ENCODE measurements at regions not wholly inside any gene's neighbourhood (a gene's known extent, or its start where the extent isn't known, plus 50 kb on each side); places are given as distances from the start of the nearest gene placed in this dataset.

DNA sequence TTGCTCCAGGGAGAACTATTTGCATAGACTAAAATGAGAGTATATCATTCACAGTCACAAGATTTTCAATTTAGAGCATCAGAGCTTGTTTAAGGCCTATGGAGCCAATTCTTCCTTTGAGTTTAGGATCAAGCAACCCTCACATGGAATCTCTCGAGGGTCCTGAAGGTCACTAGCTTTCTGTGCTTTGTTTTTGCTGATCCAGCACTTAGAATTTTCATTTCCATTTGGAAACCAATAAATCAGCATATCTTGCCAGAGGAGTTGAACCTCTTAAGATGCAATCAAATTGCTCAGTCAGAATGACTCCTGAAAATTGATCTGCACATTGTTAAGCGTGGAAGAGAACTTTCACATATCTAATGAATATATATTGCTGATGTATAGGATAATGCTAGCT, 1039.6 kb downstream of the PDHA2 start:
- TF ChIP-seq, protein P1, sequence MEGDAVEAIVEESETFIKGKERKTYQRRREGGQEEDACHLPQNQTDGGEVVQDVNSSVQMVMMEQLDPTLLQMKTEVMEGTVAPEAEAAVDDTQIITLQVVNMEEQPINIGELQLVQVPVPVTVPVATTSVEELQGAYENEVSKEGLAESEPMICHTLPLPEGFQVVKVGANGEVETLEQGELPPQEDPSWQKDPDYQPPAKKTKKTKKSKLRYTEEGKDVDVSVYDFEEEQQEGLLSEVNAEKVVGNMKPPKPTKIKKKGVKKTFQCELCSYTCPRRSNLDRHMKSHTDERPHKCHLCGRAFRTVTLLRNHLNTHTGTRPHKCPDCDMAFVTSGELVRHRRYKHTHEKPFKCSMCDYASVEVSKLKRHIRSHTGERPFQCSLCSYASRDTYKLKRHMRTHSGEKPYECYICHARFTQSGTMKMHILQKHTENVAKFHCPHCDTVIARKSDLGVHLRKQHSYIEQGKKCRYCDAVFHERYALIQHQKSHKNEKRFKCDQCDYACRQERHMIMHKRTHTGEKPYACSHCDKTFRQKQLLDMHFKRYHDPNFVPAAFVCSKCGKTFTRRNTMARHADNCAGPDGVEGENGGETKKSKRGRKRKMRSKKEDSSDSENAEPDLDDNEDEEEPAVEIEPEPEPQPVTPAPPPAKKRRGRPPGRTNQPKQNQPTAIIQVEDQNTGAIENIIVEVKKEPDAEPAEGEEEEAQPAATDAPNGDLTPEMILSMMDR (IDR thresholded peaks at IDR 0.05) = no peak
- TF ChIP-seq ZFX (IDR thresholded peaks at IDR 0.05; ENCODE audit: borderline replicate concordance) = no peak

All from 22Rv1 (cell line).